EL (cell line): ENCODE measurements at regions not wholly inside any gene's neighbourhood (a gene's known extent, or its start where the extent isn't known, plus 50 kb on each side); places are given as distances from the start of the nearest gene placed in this dataset.
"Not testable (repeated sequence)": the region's sequence is repeated elsewhere in the genome, so short reads cannot be mapped to it uniquely, and the experiment has no call there.

Experiments
- DNase-seq: peaks from one replicate; pipeline ENCODE4 v3.0.0-alpha.2; 2016

- no peak for DNase-seq
Observed at GRCh38 chr6:101015541-101015940, 134.4 kb upstream of the ASCC3 start.

- DNase-seq: no peak
Observed at GRCh38 chr6:101016163-101016562, 135.0 kb upstream of the ASCC3 start.

GRCh38 chr6:101018157-101018556 lies 137.0 kb upstream of the ASCC3 start:
- DNase-seq: no peak

- DNase-seq: no peak
Observed at GRCh38 chr6:101021504-101021903, 140.4 kb upstream of the ASCC3 start.

- no peak for DNase-seq
Observed at GRCh38 chr6:101042966-101043365, 161.8 kb upstream of the ASCC3 start.

GRCh38 chr6:101058296-101058695 lies 177.2 kb upstream of the ASCC3 start:
- no peak for DNase-seq

GRCh38 chr6:101066481-101066880 lies 185.4 kb upstream of the ASCC3 start:
- no peak for DNase-seq

GRCh38 chr6:101069191-101069795 lies 188.2 kb upstream of the ASCC3 start:
- no peak for DNase-seq

GRCh38 chr6:101070044-101070608 lies 189.0 kb upstream of the ASCC3 start:
- no peak for DNase-seq

GRCh38 chr6:101077344-101077743 lies 196.2 kb upstream of the ASCC3 start:
- no peak for DNase-seq

GRCh38 chr6:101079696-101080270 lies 198.7 kb upstream of the ASCC3 start:
- no peak for DNase-seq

GRCh38 chr6:101080597-101080996 lies 199.5 kb upstream of the ASCC3 start:
- DNase-seq: peak; percentile 79

- DNase-seq: peak; percentile 93
Observed at GRCh38 chr6:101083533-101084175, 202.5 kb upstream of the ASCC3 start.

- no peak for DNase-seq
Observed at GRCh38 chr6:101085327-101085726, 204.2 kb upstream of the ASCC3 start.

- no peak for DNase-seq
Observed at GRCh38 chr6:101086473-101086872, 205.3 kb upstream of the ASCC3 start.

- DNase-seq: no peak
Observed at GRCh38 chr6:101088594-101088993, 207.5 kb upstream of the ASCC3 start.

GRCh38 chr6:101089640-101090039 lies 208.5 kb upstream of the ASCC3 start:
- DNase-seq: no peak

- DNase-seq: peak; percentile 29
Observed at GRCh38 chr6:101090281-101090680, 209.2 kb upstream of the ASCC3 start.

- DNase-seq: not testable (repeated sequence)
Observed at GRCh38 chr6:101098605-101099004, 217.5 kb upstream of the ASCC3 start.

GRCh38 chr6:101102702-101103101 lies 221.6 kb upstream of the ASCC3 start:
- no peak for DNase-seq

- no peak for DNase-seq
Observed at GRCh38 chr6:101108286-101108685, 227.2 kb upstream of the ASCC3 start.

- peak; percentile 15 for DNase-seq
Observed at GRCh38 chr6:101110814-101111213, 229.7 kb upstream of the ASCC3 start.

- no peak for DNase-seq
Observed at GRCh38 chr6:101113468-101114260, 232.5 kb upstream of the ASCC3 start.
